Skin epidermis (tissue), 12 donors: ENCODE measurements at regions not wholly inside any gene's neighbourhood (a gene's known extent, or its start where the extent isn't known, plus 50 kb on each side); places are given as distances from the start of the nearest gene placed in this dataset.
A peak's percentile ranks its signal among the peaks of the same experiment; 100 is the strongest.

Experiments used
- H3K27ac ChIP-seq, 21 experiments: fragments of 200-600 bp; sonication (generic) in 11 of 21; one replicate each; pipeline ENCODE4 v1.5.0; 2020; ENCODE audit warnings: mild to moderate bottlenecking in 3 of 21, inconsistent platforms in 2 of 21, moderate library complexity in 2 of 21
- H3K4me3 ChIP-seq, 7 experiments: fragments of 200-600 bp; sonication (generic) in 2 of 7; one replicate each; pipeline ENCODE4 v1.5.0; 2020; ENCODE audit warnings: inconsistent platforms in 2 of 7, mild to moderate bottlenecking in 2 of 7, moderate library complexity in 1 of 7

GRCh38 chr7:84823530-84823929 lies 363.3 kb downstream of the SEMA3D start:
- no peak overlapping the region for H3K27ac ChIP-seq

GRCh38 chr7:84822941-84823510 lies 363.8 kb downstream of the SEMA3D start:
- Histone ChIP-seq H3K27ac (no peak overlapping the region), H3K4me3 (no peak overlapping the region)

More at GRCh38 chr7:84823530-84823929, 363.3 kb downstream of the SEMA3D start:
- no peak overlapping the region for H3K4me3 ChIP-seq

- Histone ChIP-seq H3K4me3 (no peak overlapping the region), H3K27ac (no peak overlapping the region)
These were observed 365.0 kb downstream of the SEMA3D start for GRCh38 chr7:84821671-84822534.

GRCh38 chr7:84820481-84820880 lies 366.4 kb downstream of the SEMA3D start:
- H3K4me3 ChIP-seq = no peak overlapping the region
- H3K27ac ChIP-seq = no peak overlapping the region

GRCh38 chr7:84817016-84817415 lies 369.8 kb downstream of the SEMA3D start:
- H3K27ac ChIP-seq = no peak overlapping the region
- H3K4me3 ChIP-seq = no peak overlapping the region

- no peak overlapping the region for H3K4me3 ChIP-seq
- no peak overlapping the region for H3K27ac ChIP-seq
These were observed 373.5 kb downstream of the SEMA3D start for GRCh38 chr7:84813376-84813775.

GRCh38 chr7:84812021-84812420 lies 374.8 kb downstream of the SEMA3D start:
- peak overlapping the region in 2 of 21 experiments; percentile 12 to 48 for H3K27ac ChIP-seq
- H3K4me3 ChIP-seq = no peak overlapping the region

- peak overlapping the region in 1 of 21 experiments; percentile 21 for H3K27ac ChIP-seq
- H3K4me3 ChIP-seq = no peak overlapping the region
These were observed 375.5 kb downstream of the SEMA3D start for GRCh38 chr7:84811362-84811761.

GRCh38 chr7:84809877-84810276 lies 377.0 kb downstream of the SEMA3D start:
- Histone ChIP-seq H3K4me3 (no peak overlapping the region), H3K27ac (no peak overlapping the region)

- H3K27ac ChIP-seq = no peak overlapping the region
- no peak overlapping the region for H3K4me3 ChIP-seq
These were observed 382.9 kb downstream of the SEMA3D start for GRCh38 chr7:84803979-84804378.

- Histone ChIP-seq H3K27ac (no peak overlapping the region), H3K4me3 (no peak overlapping the region)
These were observed 385.5 kb downstream of the SEMA3D start for GRCh38 chr7:84801396-84801795.

- no peak overlapping the region for H3K4me3 ChIP-seq
- peak overlapping the region in 1 of 21 experiments; percentile 1 for H3K27ac ChIP-seq
These were observed 386.0 kb downstream of the SEMA3D start for GRCh38 chr7:84800846-84801245.

GRCh38 chr7:84799106-84799505 lies 387.8 kb downstream of the SEMA3D start:
- Histone ChIP-seq H3K4me3 (no peak overlapping the region), H3K27ac (no peak overlapping the region)

GRCh38 chr7:84792231-84792893 lies 394.5 kb downstream of the SEMA3D start:
- Histone ChIP-seq H3K27ac (peak overlapping the region in 1 of 21 experiments; percentile 40), H3K4me3 (no peak overlapping the region)

- Histone ChIP-seq H3K4me3 (no peak overlapping the region), H3K27ac (no peak overlapping the region)
These were observed 396.0 kb downstream of the SEMA3D start for GRCh38 chr7:84790882-84791281.

- H3K27ac ChIP-seq = no peak overlapping the region
These were observed 400.8 kb downstream of the SEMA3D start for GRCh38 chr7:84786073-84786472.

GRCh38 chr7:84784450-84784849 lies 402.4 kb downstream of the SEMA3D start:
- Histone ChIP-seq H3K27ac (no peak overlapping the region), H3K4me3 (no peak overlapping the region)

More at GRCh38 chr7:84786073-84786472, 400.8 kb downstream of the SEMA3D start:
- H3K4me3 ChIP-seq = no peak overlapping the region

GRCh38 chr7:84783141-84783778 lies 403.6 kb downstream of the SEMA3D start:
- Histone ChIP-seq H3K4me3 (no peak overlapping the region), H3K27ac (no peak overlapping the region)

- Histone ChIP-seq H3K27ac (no peak overlapping the region), H3K4me3 (no peak overlapping the region)
These were observed 405.0 kb downstream of the SEMA3D start for GRCh38 chr7:84781838-84782237.
